HG02870 (cell line): ENCODE measurements at regions not wholly inside any gene's neighbourhood (a gene's known extent, or its start where the extent isn't known, plus 50 kb on each side); places are given as distances from the start of the nearest gene placed in this dataset.
"Not testable (repeated sequence)": the region's sequence is repeated elsewhere in the genome, so short reads cannot be mapped to it uniquely, and the experiment has no call there.

ENCODE experiments used
- ATAC-seq: cut with Tn5 transposase; IDR thresholded peaks from one replicate; pipeline ENCODE4 v1.9.1; 2021; ENCODE audit warnings: mild to moderate bottlenecking, moderate library complexity; ENCODE audit not compliant: unreplicated experiment

DNA sequence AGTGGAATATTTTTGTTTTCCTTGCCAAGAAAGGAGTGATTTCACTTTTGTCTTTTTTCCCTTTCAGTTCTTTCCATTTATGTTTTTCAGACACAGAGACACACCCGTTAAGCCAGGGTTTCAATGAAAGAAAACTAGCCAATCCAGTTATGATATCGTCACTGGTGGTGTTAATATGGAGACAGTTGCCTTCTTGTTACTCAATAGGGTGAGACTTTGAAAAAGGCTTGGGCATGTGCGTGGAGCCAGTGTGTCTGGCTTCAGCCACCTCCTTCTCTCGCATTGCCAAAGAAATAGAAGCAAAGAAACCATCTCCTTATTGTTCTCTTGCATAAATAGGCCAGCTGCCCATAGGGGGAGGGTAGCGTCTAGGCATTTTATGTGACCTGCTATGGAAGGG is 84.1 kb upstream of the DLX6 start:
- no peak for ATAC-seq

DNA sequence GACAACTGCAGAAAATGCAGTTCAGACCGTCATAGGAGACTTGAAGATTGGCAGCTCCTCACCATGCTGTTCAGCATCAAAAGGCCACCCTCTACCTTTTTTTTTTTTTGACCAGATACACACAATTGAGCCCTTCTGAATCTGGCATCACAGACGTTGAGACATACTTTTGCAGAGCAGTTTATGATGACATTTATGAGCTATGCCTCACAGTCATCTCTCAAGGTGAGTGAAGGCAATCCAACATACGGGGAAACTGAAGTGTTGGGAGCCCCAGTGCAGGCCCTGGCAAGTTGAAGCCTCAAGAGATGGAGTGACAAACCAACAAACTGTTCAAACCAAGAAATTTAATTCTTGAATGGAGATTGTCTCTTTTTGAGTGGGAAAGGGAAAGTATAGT is 83.6 kb upstream of the DLX6 start:
- no peak for ATAC-seq

DNA sequence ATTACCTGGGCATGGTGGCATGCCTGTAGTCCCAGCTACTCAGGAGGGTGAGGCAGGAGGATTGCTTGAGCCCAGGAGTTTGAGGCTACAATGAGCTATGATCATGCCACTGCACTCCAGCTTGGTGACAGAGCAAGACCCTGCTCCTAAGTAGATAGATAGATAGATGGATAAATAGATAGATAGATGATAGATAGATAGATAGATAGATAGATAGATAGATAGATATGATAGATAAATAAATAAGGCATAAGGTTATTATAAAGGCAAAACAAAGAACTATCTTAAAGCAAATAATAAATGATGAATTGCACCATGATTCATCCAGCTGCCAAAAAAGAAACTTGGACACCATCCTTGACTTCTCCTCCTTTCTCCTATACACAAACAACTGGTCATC is 82.0 kb upstream of the DLX6 start:
- ATAC-seq = not testable (repeated sequence)

DNA sequence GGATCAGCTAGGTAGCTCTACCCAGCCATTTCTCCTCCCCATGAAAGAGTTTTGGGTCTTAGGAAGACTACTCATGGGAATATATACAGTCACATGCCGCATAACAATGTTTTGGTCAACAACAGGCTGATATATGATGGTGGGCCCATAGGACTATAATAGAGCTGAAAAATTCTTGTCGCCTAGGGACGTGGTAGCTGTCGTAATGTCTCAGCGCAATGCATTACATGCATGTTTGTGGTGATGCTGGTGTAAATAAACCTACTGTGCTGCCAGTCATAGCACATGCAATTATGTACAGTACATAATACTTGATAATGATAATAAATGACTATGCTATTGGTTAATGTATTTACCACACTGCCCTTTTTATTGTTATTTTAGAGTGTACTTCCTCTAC is 78.2 kb upstream of the DLX6 start:
- ATAC-seq = no peak

DNA sequence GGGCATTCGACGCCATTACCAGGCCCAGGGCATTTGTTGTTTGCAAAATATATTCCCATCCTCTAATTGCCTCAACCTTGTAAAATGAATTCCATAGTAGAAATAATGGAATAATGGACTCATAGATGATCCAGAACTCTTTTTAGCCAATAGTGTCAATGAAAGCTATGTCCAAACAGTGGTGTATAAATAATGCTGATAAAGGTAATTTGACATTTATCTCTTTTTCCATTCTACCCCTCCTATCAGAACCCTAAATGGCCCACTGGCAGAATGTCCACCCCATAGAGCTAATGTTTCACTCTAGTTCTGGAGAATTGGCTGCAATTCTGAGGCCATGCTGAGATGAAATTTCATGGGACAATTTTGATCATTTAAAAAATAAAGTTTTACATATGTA is 76.4 kb upstream of the DLX6 start:
- ATAC-seq = no peak

DNA sequence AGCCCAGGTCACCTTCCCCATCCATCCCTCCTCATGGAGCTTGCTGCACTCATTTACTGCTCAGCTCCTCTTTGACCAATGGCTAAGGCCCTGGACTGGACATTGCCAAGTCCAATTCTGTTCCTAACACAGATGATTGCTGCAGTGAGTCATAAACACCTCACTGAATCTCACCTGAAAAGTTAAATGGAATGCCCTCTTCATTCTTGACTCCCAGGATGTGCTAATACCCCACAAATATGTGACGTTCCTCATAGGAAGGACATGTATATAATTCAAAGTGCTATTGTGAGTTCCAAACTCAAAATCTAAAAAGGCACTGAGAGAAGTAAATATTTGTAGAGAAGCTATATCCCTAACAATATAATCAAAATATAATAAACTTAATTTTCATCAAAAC is 73.5 kb upstream of the DLX6 start:
- no peak for ATAC-seq

DNA sequence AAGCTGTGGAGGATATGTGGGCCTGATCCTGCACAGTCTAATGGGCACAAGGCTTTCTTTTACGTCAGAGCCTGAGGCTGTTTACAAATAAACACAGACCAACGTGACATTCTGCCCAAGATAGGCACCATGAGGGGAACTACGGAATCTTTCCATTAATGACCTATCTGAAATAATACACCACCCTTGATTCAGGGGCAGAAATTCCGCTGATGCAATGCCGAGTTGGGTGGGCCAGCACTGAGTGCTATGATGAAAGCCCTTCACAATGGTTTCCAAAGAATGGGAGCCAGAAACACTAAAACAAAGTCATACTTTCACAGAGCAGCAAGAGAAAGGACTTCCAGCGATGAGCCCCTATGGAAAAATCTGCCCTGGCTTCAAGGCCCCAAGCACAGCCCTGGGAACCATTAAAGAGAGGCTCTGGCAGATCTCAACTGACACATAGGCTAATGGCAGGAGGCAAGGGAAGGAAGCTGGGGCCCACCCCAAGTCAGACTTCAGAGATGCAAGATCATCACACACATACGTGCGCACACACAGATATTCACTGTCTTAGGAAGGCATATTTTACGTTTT is 72.2 kb upstream of the DLX6 start:
- ATAC-seq = no peak

DNA sequence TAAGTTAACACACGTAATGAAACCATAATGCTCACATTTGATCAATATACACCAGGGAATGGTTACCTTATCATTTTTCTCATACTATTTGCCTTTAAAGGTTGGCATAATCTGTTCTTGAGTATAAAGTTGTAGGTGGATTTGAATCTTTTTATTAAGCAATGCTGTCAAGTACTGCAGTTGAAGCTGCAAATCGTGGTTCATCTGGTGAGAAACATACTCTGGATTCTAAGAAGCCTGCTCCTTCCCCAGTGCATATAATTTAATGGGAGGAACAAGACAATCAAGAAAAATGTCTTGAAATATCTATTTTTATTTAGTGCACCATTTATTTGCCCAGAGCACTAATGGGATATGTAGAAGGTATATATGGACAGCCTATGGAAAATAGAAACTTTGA is 68.7 kb upstream of the DLX6 start:
- ATAC-seq = no peak

DNA sequence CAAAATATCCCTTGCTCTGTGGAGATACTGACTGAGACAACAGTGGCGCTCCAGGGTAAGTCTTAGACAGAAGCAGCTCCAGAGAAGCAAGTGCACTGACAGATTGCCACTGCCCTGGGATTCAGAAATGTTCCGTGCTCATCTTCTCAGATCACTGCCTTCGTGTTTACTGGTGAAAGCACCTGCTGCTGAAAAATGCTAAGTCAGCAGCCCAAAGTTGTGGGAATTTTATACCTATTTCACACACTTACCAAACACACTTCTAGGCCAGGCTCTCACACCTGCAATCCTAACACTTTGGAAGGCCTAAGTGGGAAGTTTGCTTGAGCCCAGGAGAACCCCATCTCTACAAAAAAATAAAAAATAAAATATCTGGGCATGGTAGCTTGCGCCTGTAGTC is 63.2 kb upstream of the DLX6 start:
- ATAC-seq = no peak

DNA sequence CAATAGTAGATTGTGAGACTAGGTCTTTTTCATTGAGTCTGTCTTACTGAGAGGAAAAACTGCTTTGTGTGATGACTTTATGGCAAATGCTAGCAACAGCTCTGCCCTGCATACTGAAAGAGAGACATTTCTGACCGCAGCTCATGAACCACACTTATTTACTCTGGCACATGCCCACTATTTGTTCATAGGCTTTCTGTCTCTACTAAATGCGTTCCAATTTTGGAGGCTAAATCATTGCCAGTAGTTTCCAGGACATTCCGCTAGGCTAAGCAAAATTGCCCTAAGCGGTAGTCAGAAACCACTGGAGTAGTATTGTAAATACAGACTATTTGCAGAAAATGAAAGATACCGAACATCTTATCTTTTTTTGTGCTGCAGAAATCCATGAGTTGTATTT is 55.6 kb upstream of the DLX6 start:
- ATAC-seq = no peak

DNA sequence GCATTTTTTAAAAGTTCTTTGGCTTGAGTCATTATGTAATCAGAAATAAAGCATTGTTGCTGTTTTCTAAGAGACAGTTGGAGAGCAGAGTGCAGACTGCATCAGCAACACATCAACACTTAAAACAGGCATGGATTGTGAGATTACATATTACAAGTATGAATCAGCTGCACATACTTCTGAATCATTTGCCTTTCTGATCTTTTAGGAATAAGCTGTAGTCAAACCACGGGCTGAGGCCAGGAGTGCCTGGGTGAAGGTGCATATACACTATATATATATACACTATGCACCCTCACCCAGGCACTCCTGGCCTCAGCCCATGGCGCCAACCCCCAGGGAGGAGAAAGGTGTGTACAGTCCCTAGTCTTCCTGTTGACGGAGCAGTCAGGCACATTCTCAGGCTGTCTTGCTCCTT is 52.4 kb upstream of the DLX6 start:
- ATAC-seq = no peak

DNA sequence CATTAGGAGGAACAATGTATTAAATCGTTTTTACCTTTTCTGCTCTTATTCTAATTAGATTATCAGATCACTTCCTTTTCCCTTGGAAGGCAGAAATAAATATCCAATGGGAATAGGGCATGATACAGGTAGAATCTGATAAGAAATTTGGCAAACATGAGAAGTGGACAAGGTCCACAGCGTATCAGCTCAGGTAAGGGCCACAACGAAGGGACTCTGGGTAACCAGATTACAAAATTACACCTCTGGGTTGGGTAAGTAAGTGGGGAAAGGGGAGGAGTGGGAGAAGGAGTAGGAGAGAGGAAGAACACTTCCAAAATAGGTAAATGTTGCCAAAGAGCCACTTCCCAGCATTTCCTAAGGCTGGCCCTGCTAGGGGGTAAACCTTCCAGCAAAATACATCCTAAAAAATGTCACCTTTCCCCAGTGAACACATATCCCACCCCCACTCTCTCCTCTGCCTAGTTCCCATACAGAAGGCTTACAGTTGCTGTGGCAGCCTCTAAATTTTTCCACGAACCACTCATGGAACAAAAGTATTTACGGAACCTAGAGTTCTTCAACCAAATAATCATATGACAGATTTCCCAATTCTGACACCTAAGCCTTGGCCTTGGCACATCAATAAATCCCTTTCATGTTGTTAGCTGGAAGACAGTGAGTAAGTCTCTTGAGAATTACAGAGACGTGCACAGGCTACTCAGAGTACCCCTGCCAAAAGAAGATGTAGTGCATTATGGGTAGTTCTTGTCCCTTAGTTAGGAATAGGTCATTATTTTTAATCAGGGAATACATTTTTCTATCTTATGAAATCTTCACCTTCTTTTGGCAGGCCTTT is 51.5 kb upstream of the DLX6 start:
- ATAC-seq = no peak
